Suppressor macrophage treated with lipopolysaccharide for 1 hour (primary cell): ENCODE measurements at regions not wholly inside any gene's neighbourhood (a gene's known extent, or its start where the extent isn't known, plus 50 kb on each side); places are given as distances from the start of the nearest gene placed in this dataset.
"Not testable (repeated sequence)": the region's sequence is repeated elsewhere in the genome, so short reads cannot be mapped to it uniquely, and the experiment has no call there.

Experiments
- DNase-seq, 3 donors: peaks; one replicate each; pipeline ENCODE4 v3.0.0-alpha.2; 2020 to 2022

- DNase-seq: no peak
These were observed 59.9 kb downstream of the MINAR1 start for GRCh38 chr15:79492065-79492464.

- no peak for DNase-seq
These were observed 62.3 kb downstream of the MINAR1 start for GRCh38 chr15:79494384-79494909.

- DNase-seq: peak in 1 of 3 donors; percentile 7
These were observed 63.0 kb downstream of the MINAR1 start for GRCh38 chr15:79494963-79495755.

GRCh38 chr15:79495775-79496174 lies 63.6 kb downstream of the MINAR1 start:
- DNase-seq: no peak

- DNase-seq: no peak
These were observed 64.7 kb downstream of the MINAR1 start for GRCh38 chr15:79496838-79497237.

- DNase-seq: no peak
These were observed 69.0 kb downstream of the MINAR1 start for GRCh38 chr15:79501086-79501485.

- no peak for DNase-seq
These were observed 73.8 kb downstream of the MINAR1 start for GRCh38 chr15:79505956-79506355.

- not testable (repeated sequence) for DNase-seq
These were observed 80.7 kb downstream of the MINAR1 start for GRCh38 chr15:79512844-79513243.

- DNase-seq: no peak
These were observed 81.3 kb downstream of the MINAR1 start for GRCh38 chr15:79513417-79513816.

GRCh38 chr15:79513940-79514339 lies 81.8 kb downstream of the MINAR1 start:
- no peak for DNase-seq

- DNase-seq: no peak
These were observed 83.3 kb downstream of the MINAR1 start for GRCh38 chr15:79515300-79516027.

- DNase-seq: peak in 2 of 3 donors; percentile 2 to 3
These were observed 84.0 kb downstream of the MINAR1 start for GRCh38 chr15:79516155-79516554.

GRCh38 chr15:79516646-79517045 lies 84.5 kb downstream of the MINAR1 start:
- no peak for DNase-seq

- DNase-seq: no peak
These were observed 87.5 kb downstream of the MINAR1 start for GRCh38 chr15:79519628-79520027.

GRCh38 chr15:79520654-79521053 lies 88.5 kb downstream of the MINAR1 start:
- DNase-seq: no peak

- no peak for DNase-seq
These were observed 90.5 kb downstream of the MINAR1 start for GRCh38 chr15:79522656-79523055.

- DNase-seq: no peak
These were observed 91.1 kb downstream of the MINAR1 start for GRCh38 chr15:79523266-79523665.

- DNase-seq: no peak
These were observed 92.4 kb downstream of the MINAR1 start for GRCh38 chr15:79524531-79524930.

- DNase-seq: no peak
These were observed 94.2 kb downstream of the MINAR1 start for GRCh38 chr15:79526376-79526775.

- no peak for DNase-seq
These were observed 95.7 kb downstream of the MINAR1 start for GRCh38 chr15:79527821-79528220.

GRCh38 chr15:79529157-79529785 lies 97.1 kb downstream of the MINAR1 start:
- DNase-seq: no peak

- no peak for DNase-seq
These were observed 103.4 kb downstream of the MINAR1 start for GRCh38 chr15:79535536-79535935.

GRCh38 chr15:79538527-79538926 lies 106.4 kb downstream of the MINAR1 start:
- no peak for DNase-seq

GRCh38 chr15:79539401-79539800 lies 107.3 kb downstream of the MINAR1 start:
- DNase-seq: no peak
